WTC11 (cell line): ENCODE measurements at regions not wholly inside any gene's neighbourhood (a gene's known extent, or its start where the extent isn't known, plus 50 kb on each side); places are given as distances from the start of the nearest gene placed in this dataset.

Experiments used
- ATAC-seq: fragments of 200-7000 bp; cut with Tn5 transposase; 2 replicates; pipeline ENCODE4 v1.10.0; 2021; ENCODE audit warnings: mild to moderate bottlenecking, moderate library complexity
- CTCF ChIA-PET: fragments of 300-600 bp; sonication (Branson Sonifier 250); formaldehyde crosslinking; loops from one replicate; lab custom pipeline; 2021; ENCODE audit warnings: antibody characterized with exemption; lab: Charles Lee
- POLR2A ChIA-PET: fragments of 350-600 bp; sonication (Branson Sonifier 250); formaldehyde crosslinking; loops from one replicate; lab custom pipeline; 2021; ENCODE audit warnings: antibody characterized with exemption; lab: Charles Lee
- DNase-seq: peaks from one replicate; pipeline ENCODE4 v3.0.0; 2021; ENCODE audit warnings: low spot score
- H3K27ac Mint-ChIP-seq: 2 replicates; pipeline ENCODE4 v1.8.0; 2021; ENCODE audit warnings: mixed read lengths
- H3K27me3 Mint-ChIP-seq: 2 replicates; pipeline ENCODE4 v1.8.0; 2021; ENCODE audit warnings: low read depth, mild to moderate bottlenecking, moderate library complexity, mixed read lengths
- H3K36me3 Mint-ChIP-seq: 2 replicates; pipeline ENCODE4 v1.8.0; 2021; ENCODE audit warnings: mixed read lengths
- H3K4me1 Mint-ChIP-seq: 2 replicates; pipeline ENCODE4 v1.8.0; 2022; ENCODE audit warnings: mixed read lengths
- H3K4me3 Mint-ChIP-seq: 2 replicates; pipeline ENCODE4 v1.8.0; 2021; ENCODE audit warnings: mild to moderate bottlenecking, moderate library complexity, mixed read lengths
- H3K9me3 Mint-ChIP-seq: 2 replicates; pipeline ENCODE4 v1.8.0; 2021; ENCODE audit warnings: mixed read lengths
- ARID4B ChIP-seq: sonication (generic); formaldehyde crosslinking; IDR thresholded peaks from 2 replicates; pipeline ENCODE4 v1.8.0; 2023; ENCODE audit warnings: missing genetic modification reagents, mild to moderate bottlenecking, borderline replicate concordance
- ATF1 ChIP-seq: sonication (generic); formaldehyde crosslinking; IDR thresholded peaks from 2 replicates; pipeline ENCODE4 v1.8.1; 2023; ENCODE audit warnings: mild to moderate bottlenecking, moderate library complexity, missing genetic modification reagents
- ATF2 ChIP-seq: sonication (generic); formaldehyde crosslinking; IDR thresholded peaks from 2 replicates; pipeline ENCODE4 v1.8.1; 2022; ENCODE audit warnings: low read depth, missing genetic modification reagents, borderline replicate concordance
- CBFB ChIP-seq: sonication (generic); formaldehyde crosslinking; IDR thresholded peaks from 2 replicates; pipeline ENCODE4 v1.8.1; 2022; ENCODE audit warnings: mild to moderate bottlenecking, low read depth, missing genetic modification reagents
- CREB1 ChIP-seq: sonication (generic); formaldehyde crosslinking; IDR thresholded peaks from 2 replicates; pipeline ENCODE4 v1.8.0; 2023; ENCODE audit warnings: mild to moderate bottlenecking, missing genetic modification reagents
- CTCF ChIP-seq: fragments of 200-600 bp; IDR thresholded peaks from 2 replicates; pipeline ENCODE4 v1.8.0; 2022; ENCODE audit warnings: antibody characterized with exemption
- ETV6 ChIP-seq: sonication (generic); formaldehyde crosslinking; IDR thresholded peaks from 2 replicates; pipeline ENCODE4 v1.8.1; 2022; ENCODE audit warnings: mild to moderate bottlenecking, missing genetic modification reagents
- FOXK1 ChIP-seq: sonication (generic); formaldehyde crosslinking; IDR thresholded peaks from 2 replicates; pipeline ENCODE4 v1.8.0; 2022; ENCODE audit warnings: mild to moderate bottlenecking, moderate library complexity, missing genetic modification reagents
- FOXP4 ChIP-seq: sonication (generic); formaldehyde crosslinking; IDR thresholded peaks from 2 replicates; pipeline ENCODE4 v1.8.0; 2022; ENCODE audit warnings: mild to moderate bottlenecking, missing genetic modification reagents
- IRF2 ChIP-seq: sonication (generic); formaldehyde crosslinking; IDR thresholded peaks from 2 replicates; pipeline ENCODE4 v1.8.0; 2022; ENCODE audit warnings: low read depth, missing genetic modification reagents, borderline replicate concordance
- KAT7 ChIP-seq: sonication (generic); formaldehyde crosslinking; IDR thresholded peaks from 2 replicates; pipeline ENCODE4 v1.8.1; 2023; ENCODE audit warnings: missing genetic modification reagents, mild to moderate bottlenecking, borderline replicate concordance
- NR2C2 ChIP-seq: sonication (generic); formaldehyde crosslinking; IDR thresholded peaks from 2 replicates; pipeline ENCODE4 v1.8.0; 2022; ENCODE audit warnings: mild to moderate bottlenecking, missing genetic modification reagents
- NR3C1 ChIP-seq: sonication (generic); formaldehyde crosslinking; conservative IDR thresholded peaks from 2 replicates; pipeline ENCODE4 v1.8.1; 2023; ENCODE audit warnings: low read depth, mild to moderate bottlenecking, missing genetic modification reagents
- SMAD3 ChIP-seq: sonication (generic); formaldehyde crosslinking; IDR thresholded peaks from 2 replicates; pipeline ENCODE4 v1.8.0; 2022; ENCODE audit warnings: missing genetic modification reagents, mild to moderate bottlenecking, borderline replicate concordance
- SP1 ChIP-seq: sonication (generic); formaldehyde crosslinking; conservative IDR thresholded peaks from 2 replicates; pipeline ENCODE4 v1.8.1; 2022; ENCODE audit warnings: missing genetic modification reagents
- ZBTB21 ChIP-seq: sonication (generic); formaldehyde crosslinking; IDR thresholded peaks from 2 replicates; pipeline ENCODE4 v1.8.1; 2023; ENCODE audit warnings: mild to moderate bottlenecking, missing genetic modification reagents, borderline replicate concordance
- ZNF219 ChIP-seq: sonication (generic); formaldehyde crosslinking; IDR thresholded peaks from 2 replicates; pipeline ENCODE4 v1.8.0; 2023; ENCODE audit warnings: missing genetic modification reagents, mild to moderate bottlenecking, borderline replicate concordance
- ZNF281 ChIP-seq: sonication (generic); formaldehyde crosslinking; IDR thresholded peaks from 2 replicates; pipeline ENCODE4 v1.8.0; 2023; ENCODE audit warnings: mild to moderate bottlenecking, missing genetic modification reagents
- TF ChIP-seq, protein P1 (sequence below): sonication (generic); formaldehyde crosslinking; IDR thresholded peaks from 2 replicates; pipeline ENCODE4 v1.8.1; 2023; ENCODE audit warnings: mild to moderate bottlenecking, moderate library complexity, missing genetic modification reagents

GRCh38 chr14:86027144-86027543 is 497.2 kb downstream of the FLRT2 start:
- no peak for DNase-seq
- no peak for TF ChIP-seq ATF1
- TF ChIP-seq NR2C2 (CRISPR knock-in tag): no peak
- TF ChIP-seq, protein P1, sequence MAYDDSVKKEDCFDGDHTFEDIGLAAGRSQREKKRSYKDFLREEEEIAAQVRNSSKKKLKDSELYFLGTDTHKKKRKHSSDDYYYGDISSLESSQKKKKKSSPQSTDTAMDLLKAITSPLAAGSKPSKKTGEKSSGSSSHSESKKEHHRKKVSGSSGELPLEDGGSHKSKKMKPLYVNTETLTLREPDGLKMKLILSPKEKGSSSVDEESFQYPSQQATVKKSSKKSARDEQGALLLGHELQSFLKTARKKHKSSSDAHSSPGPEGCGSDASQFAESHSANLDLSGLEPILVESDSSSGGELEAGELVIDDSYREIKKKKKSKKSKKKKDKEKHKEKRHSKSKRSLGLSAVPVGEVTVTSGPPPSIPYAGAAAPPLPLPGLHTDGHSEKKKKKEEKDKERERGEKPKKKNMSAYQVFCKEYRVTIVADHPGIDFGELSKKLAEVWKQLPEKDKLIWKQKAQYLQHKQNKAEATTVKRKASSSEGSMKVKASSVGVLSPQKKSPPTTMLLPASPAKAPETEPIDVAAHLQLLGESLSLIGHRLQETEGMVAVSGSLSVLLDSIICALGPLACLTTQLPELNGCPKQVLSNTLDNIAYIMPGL: no peak
- no peak for TF ChIP-seq ZNF281 (CRISPR knock-in tag)
- TF ChIP-seq ATF2: no peak
- TF ChIP-seq CTCF: no peak
- TF ChIP-seq CREB1 (CRISPR knock-in tag): no peak
- TF ChIP-seq KAT7 (CRISPR knock-in tag): no peak
- no peak for TF ChIP-seq SP1
- TF ChIP-seq ZNF219 (CRISPR knock-in tag): no peak
- TF ChIP-seq FOXK1: no peak
- TF ChIP-seq ARID4B (CRISPR knock-in tag): no peak
- no peak for TF ChIP-seq ETV6 (CRISPR knock-in tag)
- TF ChIP-seq ZBTB21 (CRISPR knock-in tag): no peak
- no peak for TF ChIP-seq FOXP4 (CRISPR knock-in tag)
- TF ChIP-seq SMAD3 (CRISPR knock-in tag): no peak
- no peak for TF ChIP-seq IRF2 (CRISPR knock-in tag)
- no peak for TF ChIP-seq CBFB (CRISPR knock-in tag)
- TF ChIP-seq NR3C1 (CRISPR knock-in tag): no peak
- CTCF ChIA-PET: no interaction called here
- ATAC-seq: no peak
- POLR2A ChIA-PET: no interaction called here
- H3K4me3 Mint-ChIP-seq: no peak overlapping the region
- H3K9me3 Mint-ChIP-seq: peaks cover 27% of the 10 kb centered on the region
- no peaks in the 10 kb centered on the region; the same call in 1 of the 2 replicates for H3K27me3 Mint-ChIP-seq
- peaks cover 12% of the 10 kb centered on the region for H3K36me3 Mint-ChIP-seq
- no peak overlapping the region for H3K27ac Mint-ChIP-seq
- H3K4me1 Mint-ChIP-seq: peaks cover 3% of the 10 kb centered on the region; the same call in 1 of the 2 replicates
